SH-SY5Y (cell line): ENCODE measurements at regions not wholly inside any gene's neighbourhood (a gene's known extent, or its start where the extent isn't known, plus 50 kb on each side); places are given as distances from the start of the nearest gene placed in this dataset.

Experiments
- GATA2 ChIP-seq: IDR thresholded peaks from 2 replicates; pipeline ENCODE4 v1.6.1; 2011; ENCODE audit warnings: mild to moderate bottlenecking, low read depth, low read length
- GATA3 ChIP-seq: IDR thresholded peaks from 2 replicates; pipeline ENCODE4 v1.6.1; 2011; ENCODE audit warnings: low read depth, mild to moderate bottlenecking, low read length, moderate library complexity

- no peak for TF ChIP-seq GATA3
- TF ChIP-seq GATA2 = no peak
Measured at GRCh38 chr7:45342236-45342635, 184.6 kb downstream of the RAMP3 start.
